Fibroblast of lung (primary cell): ENCODE measurements at regions not wholly inside any gene's neighbourhood (a gene's known extent, or its start where the extent isn't known, plus 50 kb on each side); places are given as distances from the start of the nearest gene placed in this dataset.

ENCODE experiments used
- CTCF ChIP-seq, 2 donors: IDR thresholded peaks in 1 of 2; conservative IDR thresholded peaks in 1 of 2; 1 replicate in 1 of 2; 2 replicates in 1 of 2; pipeline ENCODE4 v1.5.1; 2011 to 2012; ENCODE audit warnings: low read length in 2 of 2, control low read depth in 1 of 2, inconsistent platforms in 1 of 2, low read depth in 1 of 2, mild to moderate bottlenecking in 1 of 2
- EZH2 ChIP-seq: IDR thresholded peaks from 2 replicates; pipeline ENCODE4 v1.5.1; 2012; ENCODE audit warnings: low read length, control low read depth, mild to moderate bottlenecking; ENCODE audit errors: missing control alignments

- TF ChIP-seq CTCF (conservative IDR thresholded peaks at IDR 0.05 in 1 of 2, IDR thresholded peaks at IDR 0.05 in 1 of 2; ENCODE audit: low read depth in 1 of 2, low read length in 2 of 2) (no peak), EZH2 (no peak)
Observed at GRCh38 chr1:239209591-239209990, 176.8 kb upstream of the CHRM3 start.
